RWPE2 (cell line): ENCODE measurements at regions not wholly inside any gene's neighbourhood (a gene's known extent, or its start where the extent isn't known, plus 50 kb on each side); places are given as distances from the start of the nearest gene placed in this dataset.

Experiments
- ATAC-seq: fragments of 200-7000 bp; cut with Tn5 transposase; 3 replicates; pipeline ENCODE4 v1.9.1; 2021; ENCODE audit warnings: low read depth
- DNase-seq: peaks from one replicate; pipeline ENCODE4 v3.0.0-alpha.2; 2020; ENCODE audit warnings: low spot score
- H3K27ac ChIP-seq: fragments of 450-650 bp; 2 replicates; pipeline ENCODE4 v1.5.1; 2017; ENCODE audit warnings: mild to moderate bottlenecking; ENCODE audit not compliant: poor library complexity, severe bottlenecking
- H3K27me3 ChIP-seq: fragments of 250-450 bp; sonication (Bioruptor Pico); 2 replicates; pipeline ENCODE4 v1.5.1; 2021; ENCODE audit warnings: mild to moderate bottlenecking, moderate library complexity; ENCODE audit not compliant: insufficient read depth, poor library complexity, severe bottlenecking
- H3K36me3 ChIP-seq: fragments of 250-450 bp; sonication (Bioruptor Pico); 2 replicates; pipeline ENCODE4 v1.5.1; 2020; ENCODE audit warnings: low read depth, mild to moderate bottlenecking, moderate library complexity
- H3K4me1 ChIP-seq: fragments of 250-450 bp; sonication (Bioruptor Pico); 2 replicates; pipeline ENCODE4 v1.5.1; 2021; ENCODE audit warnings: mild to moderate bottlenecking, moderate library complexity; ENCODE audit not compliant: insufficient read depth, poor library complexity, severe bottlenecking
- H3K4me3 ChIP-seq: fragments of 250-450 bp; sonication (Bioruptor Pico); 2 replicates; pipeline ENCODE4 v1.5.1; 2021; ENCODE audit warnings: mild to moderate bottlenecking, moderate library complexity; ENCODE audit not compliant: severe bottlenecking
- H3K9me3 ChIP-seq: fragments of 250-450 bp; sonication (Bioruptor Pico); 2 replicates; pipeline ENCODE4 v1.5.1; 2021; ENCODE audit warnings: mild to moderate bottlenecking, moderate library complexity; ENCODE audit not compliant: severe bottlenecking
- CTCF ChIP-seq: fragments of 450-650 bp; IDR thresholded peaks from one replicate; pipeline ENCODE4 v1.5.1; 2017; ENCODE audit warnings: mild to moderate bottlenecking, moderate library complexity; ENCODE audit not compliant: poor library complexity, severe bottlenecking

DNA sequence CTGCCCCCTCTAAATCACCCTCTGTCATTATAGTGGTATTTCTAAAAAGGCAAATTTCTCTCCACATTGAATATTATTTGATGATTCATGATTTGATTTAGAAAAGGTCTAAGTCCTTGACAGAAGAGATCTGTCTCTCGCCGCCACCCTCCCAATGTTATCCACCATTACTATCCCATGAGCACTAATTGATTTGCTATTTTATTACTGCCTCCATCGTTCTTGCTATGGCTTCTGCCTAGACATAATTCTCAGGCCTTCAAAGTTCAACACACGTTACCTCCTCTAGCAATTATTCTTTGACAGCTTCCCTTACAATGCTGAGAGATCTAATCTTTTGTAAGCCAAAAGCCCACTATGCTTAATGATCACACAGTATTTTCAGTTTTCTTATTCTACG lies 507.0 kb upstream of the CHAC2 start:
- Histone ChIP-seq H3K27ac (no peak overlapping the region), H3K4me3 (no peak overlapping the region), H3K4me1 (no peaks in the 10 kb centered on the region), H3K9me3 (no peaks in the 10 kb centered on the region), H3K36me3 (no peaks in the 10 kb centered on the region), H3K27me3 (no peaks in the 10 kb centered on the region)
- DNase-seq = no peak
- ATAC-seq = no peak
- TF ChIP-seq CTCF = no peak

DNA sequence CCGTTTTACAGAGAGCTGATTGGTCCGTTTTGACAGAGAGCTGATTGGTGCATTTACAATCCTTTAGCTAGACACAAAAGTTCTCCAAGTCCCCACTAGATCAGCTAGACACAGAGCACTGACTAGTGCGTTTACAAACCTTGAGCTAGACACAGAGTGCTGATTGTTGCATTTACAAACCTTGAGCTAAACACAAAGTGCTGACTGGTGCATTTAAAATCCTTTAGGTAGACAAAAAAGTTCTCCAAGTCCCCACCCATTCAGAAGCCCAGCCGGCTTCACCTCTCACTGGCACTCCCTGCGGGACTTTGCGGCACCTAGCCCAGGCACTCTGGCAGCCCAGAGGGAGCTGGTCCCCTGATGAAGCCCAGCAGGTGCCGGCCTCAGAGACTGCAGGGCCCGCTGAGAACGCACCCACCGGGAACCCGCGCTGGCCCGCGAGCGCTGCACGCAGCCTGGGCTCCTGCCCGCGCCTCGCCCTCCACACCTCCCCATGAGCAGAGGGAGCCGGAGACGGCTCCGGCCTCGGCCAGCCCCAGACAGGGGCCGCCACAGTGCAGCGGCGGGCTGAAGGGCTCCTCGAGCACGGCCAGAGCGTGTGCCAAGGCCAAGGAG lies 508.1 kb upstream of the CHAC2 start:
- DNase-seq (no peak), ATAC-seq (no peak)
- H3K27me3 ChIP-seq = no peaks in the 10 kb centered on the region
- no peaks in the 10 kb centered on the region for H3K9me3 ChIP-seq
- TF ChIP-seq CTCF = no peak
- no peak overlapping the region for H3K27ac ChIP-seq
- H3K36me3 ChIP-seq = no peaks in the 10 kb centered on the region
- H3K4me3 ChIP-seq = no peak overlapping the region
- H3K4me1 ChIP-seq = no peaks in the 10 kb centered on the region

DNA sequence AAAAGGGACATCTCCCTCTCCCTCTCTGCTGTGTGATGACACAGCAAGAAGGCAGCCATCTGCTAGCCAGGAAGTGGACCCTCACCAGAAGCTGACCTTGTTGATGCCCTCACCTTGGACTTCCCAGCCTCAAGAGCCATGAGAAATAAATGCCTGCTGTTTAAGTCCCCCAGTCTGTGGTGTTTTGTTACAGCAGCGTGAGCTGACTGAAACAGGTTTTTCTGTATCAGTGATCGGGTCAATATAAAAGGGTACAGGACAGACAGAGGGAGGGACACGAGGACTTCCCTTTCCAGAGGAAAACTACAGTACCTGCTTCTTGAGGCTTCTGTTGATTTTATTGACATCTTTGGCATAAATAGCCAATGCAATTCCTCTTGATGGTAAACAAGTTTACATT lies 510.3 kb upstream of the CHAC2 start:
- ATAC-seq = no peak
- H3K27ac ChIP-seq = no peak overlapping the region
- DNase-seq = no peak
- no peaks in the 10 kb centered on the region for H3K27me3 ChIP-seq
- H3K4me3 ChIP-seq = no peak overlapping the region
- no peaks in the 10 kb centered on the region for H3K4me1 ChIP-seq
- no peak for TF ChIP-seq CTCF
- no peaks in the 10 kb centered on the region for H3K9me3 ChIP-seq
- H3K36me3 ChIP-seq = no peaks in the 10 kb centered on the region

GRCh38 chr2:53253244-53253643 lies 514.4 kb upstream of the CHAC2 start:
- Histone ChIP-seq H3K4me1 (no peaks in the 10 kb centered on the region), H3K27ac (no peak overlapping the region), H3K4me3 (no peak overlapping the region), H3K9me3 (no peaks in the 10 kb centered on the region), H3K36me3 (no peaks in the 10 kb centered on the region), H3K27me3 (no peaks in the 10 kb centered on the region)
- DNase-seq = no peak
- no peak for TF ChIP-seq CTCF
- ATAC-seq = no peak

- TF ChIP-seq CTCF = no peak
- H3K36me3 ChIP-seq = no peaks in the 10 kb centered on the region
Observed at GRCh38 chr2:53252115-53252514, 515.5 kb upstream of the CHAC2 start.

More at GRCh38 chr2:53252115-53252514, 515.5 kb upstream of the CHAC2 start:
- Histone ChIP-seq H3K4me1 (no peaks in the 10 kb centered on the region), H3K27ac (no peak overlapping the region), H3K9me3 (no peaks in the 10 kb centered on the region), H3K4me3 (no peak overlapping the region), H3K27me3 (no peaks in the 10 kb centered on the region)
- no peak; the same call in 2 of the 3 replicates for ATAC-seq
- no peak for DNase-seq
